ENCODE measurements at regions not wholly inside any gene's neighbourhood (a gene's known extent, or its start where the extent isn't known, plus 50 kb on each side); places are given as distances from the start of the nearest gene placed in this dataset.

DNA sequence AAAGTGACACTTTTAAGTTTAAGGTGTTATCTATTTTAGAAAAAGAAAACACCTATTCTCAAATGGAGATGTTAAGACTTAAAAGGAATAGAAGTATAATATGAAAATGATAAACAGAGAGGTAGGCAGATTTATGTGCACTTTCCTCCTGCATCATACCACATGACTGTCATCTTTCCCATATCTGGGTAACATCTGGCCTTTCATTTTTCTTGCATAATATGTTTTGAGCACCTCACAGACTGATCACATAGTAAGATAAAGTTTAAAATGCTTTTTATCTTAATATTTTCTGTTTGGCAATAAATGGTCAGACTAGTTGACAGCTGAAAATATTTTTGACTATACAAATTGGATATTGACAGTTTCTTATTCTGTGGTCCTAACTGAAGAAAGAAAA, 1852.1 kb upstream of the PIK3C3 start:
- Histone ChIP-seq H3K27ac (ENCODE audit: insufficient read depth in 1 of 2, low read depth in 1 of 2, low read length in 2 of 2, poor library complexity in 1 of 2, severe bottlenecking in 2 of 2) (no peak overlapping the region), H3K4me3 (ENCODE audit: control insufficient read depth in 1 of 7, extremely low read depth in 1 of 7, insufficient read depth in 4 of 7, low read depth in 2 of 7, low read length in 6 of 7) (no peak overlapping the region), H3K9me3 (ENCODE audit: control extremely low read depth in 1 of 5, control insufficient read depth in 4 of 5, insufficient read depth in 2 of 5, low read depth in 1 of 5, low read length in 4 of 5) (no peaks in the 10 kb centered on the region), H3K27me3 (replicated peaks in 2 of 5; ENCODE audit: control insufficient read depth in 4 of 5, insufficient read depth in 5 of 5, low read length in 4 of 5) (no peaks in the 10 kb centered on the region), H3K36me3 (ENCODE audit: control insufficient read depth in 4 of 4, insufficient read depth in 4 of 4, low read length in 3 of 4) (no peaks in the 10 kb centered on the region), H3K4me1 (ENCODE audit: control extremely low read depth in 1 of 4, control insufficient read depth in 4 of 4, insufficient read depth in 4 of 4, low read length in 3 of 4) (no peaks in the 10 kb centered on the region)
- POLR2A ChIA-PET, result no interaction called here
- CTCF ChIA-PET, result no interaction called here
- no peak for DNase-seq

DNA sequence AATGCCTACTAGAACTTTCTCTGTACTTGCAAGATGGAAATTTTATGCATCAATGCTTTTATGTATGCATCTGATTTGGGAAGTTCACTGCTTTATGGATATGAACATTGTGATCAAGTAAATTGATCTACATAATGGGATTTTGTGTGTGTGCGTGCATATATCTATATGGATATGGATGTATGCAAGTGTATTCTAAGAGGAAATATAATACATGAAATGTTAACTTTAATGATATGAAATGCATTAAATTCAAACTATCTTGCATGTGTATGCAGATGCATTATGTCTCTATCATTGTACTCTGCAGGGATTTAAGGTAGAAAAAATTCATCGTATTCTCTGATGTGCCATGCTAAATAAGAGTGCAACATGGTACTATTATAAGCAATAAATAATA, 1855.4 kb upstream of the PIK3C3 start:
- Histone ChIP-seq H3K27me3 (replicated peaks in 2 of 5; ENCODE audit: control insufficient read depth in 4 of 5, insufficient read depth in 5 of 5, low read length in 4 of 5) (no peaks in the 10 kb centered on the region), H3K4me3 (ENCODE audit: control insufficient read depth in 1 of 7, extremely low read depth in 1 of 7, insufficient read depth in 4 of 7, low read depth in 2 of 7, low read length in 6 of 7) (no peak overlapping the region), H3K4me1 (ENCODE audit: control extremely low read depth in 1 of 4, control insufficient read depth in 4 of 4, insufficient read depth in 4 of 4, low read length in 3 of 4) (no peaks in the 10 kb centered on the region), H3K36me3 (ENCODE audit: control insufficient read depth in 4 of 4, insufficient read depth in 4 of 4, low read length in 3 of 4) (no peaks in the 10 kb centered on the region), H3K27ac (ENCODE audit: insufficient read depth in 1 of 2, low read depth in 1 of 2, low read length in 2 of 2, poor library complexity in 1 of 2, severe bottlenecking in 2 of 2) (no peak overlapping the region), H3K9me3 (ENCODE audit: control extremely low read depth in 1 of 5, control insufficient read depth in 4 of 5, insufficient read depth in 2 of 5, low read depth in 1 of 5, low read length in 4 of 5) (no peaks in the 10 kb centered on the region)
- no peak for DNase-seq
- CTCF ChIA-PET, result no interaction called here
- POLR2A ChIA-PET, result no interaction called here
- no CpG with 5 or more reads among the region's 2 CpGs for WGBS (ENCODE audit: insufficient coverage)

DNA sequence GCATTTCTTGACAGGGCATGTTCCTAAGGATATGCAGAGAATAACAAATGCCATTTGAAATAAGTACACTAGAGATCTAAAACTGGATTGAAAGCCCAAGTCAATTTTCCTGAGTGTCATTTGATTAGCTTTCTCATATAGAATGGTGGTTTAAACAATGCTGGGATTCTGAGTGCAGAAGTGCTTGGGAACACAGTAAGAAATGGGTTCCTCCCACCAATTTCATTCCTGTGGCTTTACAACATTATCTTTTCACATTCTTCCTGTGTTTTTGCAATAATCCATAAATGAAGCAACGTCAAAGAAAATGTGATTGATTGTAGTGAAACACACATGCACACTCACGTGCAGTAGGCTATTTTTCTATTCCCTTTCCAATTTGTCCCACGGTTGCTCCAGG, 1858.4 kb upstream of the PIK3C3 start:
- no peaks in the 10 kb centered on the region for H3K36me3 ChIP-seq (ENCODE audit: control insufficient read depth in 4 of 4, insufficient read depth in 4 of 4, low read length in 3 of 4)
- CTCF ChIA-PET, result no interaction called here
- no peaks in the 10 kb centered on the region for H3K9me3 ChIP-seq (ENCODE audit: control extremely low read depth in 1 of 5, control insufficient read depth in 4 of 5, insufficient read depth in 2 of 5, low read depth in 1 of 5, low read length in 4 of 5)
- no peaks in the 10 kb centered on the region for H3K4me1 ChIP-seq (ENCODE audit: control extremely low read depth in 1 of 4, control insufficient read depth in 4 of 4, insufficient read depth in 4 of 4, low read length in 3 of 4)
- WGBS (ENCODE audit: insufficient coverage), result no CpG with 5 or more reads among the region's 3 CpGs
- POLR2A ChIA-PET, result no interaction called here
- H3K27me3 ChIP-seq (replicated peaks in 2 of 5; ENCODE audit: control insufficient read depth in 4 of 5, insufficient read depth in 5 of 5, low read length in 4 of 5), result peaks cover 0 to 4% (median 0%) of the 10 kb centered on the region in 5 experiments
- no peak for DNase-seq
- H3K4me3 ChIP-seq (ENCODE audit: control insufficient read depth in 1 of 7, extremely low read depth in 1 of 7, insufficient read depth in 4 of 7, low read depth in 2 of 7, low read length in 6 of 7), result no peak overlapping the region
- H3K27ac ChIP-seq (ENCODE audit: insufficient read depth in 1 of 2, low read depth in 1 of 2, low read length in 2 of 2, poor library complexity in 1 of 2, severe bottlenecking in 2 of 2), result no peak overlapping the region

DNA sequence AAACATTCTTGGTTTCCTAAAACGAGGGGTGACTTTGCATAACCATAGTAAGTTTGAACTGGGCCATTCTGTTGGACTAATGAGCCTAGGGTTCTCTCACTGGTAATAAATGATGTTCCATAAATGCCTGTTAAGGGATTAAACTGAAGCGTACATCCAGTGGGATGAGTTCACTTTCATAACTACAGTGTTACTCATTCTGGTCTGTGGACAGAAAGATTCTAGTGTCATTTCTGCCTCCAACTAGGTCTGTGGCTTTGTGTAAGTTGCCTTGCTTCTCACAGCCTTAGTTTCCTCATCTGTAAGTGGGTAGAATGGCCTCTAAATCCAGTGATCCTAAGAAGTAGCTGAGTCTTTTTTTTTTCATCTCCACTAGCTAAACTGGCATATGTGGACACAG, 1860.6 kb upstream of the PIK3C3 start:
- 70% methylated on average over 2 of the region's 2 CpGs for WGBS (ENCODE audit: insufficient coverage)
- ChIA-PET CTCF (no interaction called here), POLR2A (no interaction called here)
- Histone ChIP-seq H3K27me3 (replicated peaks in 2 of 5; ENCODE audit: control insufficient read depth in 4 of 5, insufficient read depth in 5 of 5, low read length in 4 of 5) (peaks cover 0 to 4% (median 0%) of the 10 kb centered on the region in 5 experiments), H3K4me3 (ENCODE audit: control insufficient read depth in 1 of 7, extremely low read depth in 1 of 7, insufficient read depth in 4 of 7, low read depth in 2 of 7, low read length in 6 of 7) (no peak overlapping the region), H3K36me3 (ENCODE audit: control insufficient read depth in 4 of 4, insufficient read depth in 4 of 4, low read length in 3 of 4) (no peaks in the 10 kb centered on the region), H3K9me3 (ENCODE audit: control extremely low read depth in 1 of 5, control insufficient read depth in 4 of 5, insufficient read depth in 2 of 5, low read depth in 1 of 5, low read length in 4 of 5) (no peaks in the 10 kb centered on the region), H3K27ac (ENCODE audit: insufficient read depth in 1 of 2, low read depth in 1 of 2, low read length in 2 of 2, poor library complexity in 1 of 2, severe bottlenecking in 2 of 2) (no peak overlapping the region), H3K4me1 (ENCODE audit: control extremely low read depth in 1 of 4, control insufficient read depth in 4 of 4, insufficient read depth in 4 of 4, low read length in 3 of 4) (no peaks in the 10 kb centered on the region)
- DNase-seq, result no peak

DNA sequence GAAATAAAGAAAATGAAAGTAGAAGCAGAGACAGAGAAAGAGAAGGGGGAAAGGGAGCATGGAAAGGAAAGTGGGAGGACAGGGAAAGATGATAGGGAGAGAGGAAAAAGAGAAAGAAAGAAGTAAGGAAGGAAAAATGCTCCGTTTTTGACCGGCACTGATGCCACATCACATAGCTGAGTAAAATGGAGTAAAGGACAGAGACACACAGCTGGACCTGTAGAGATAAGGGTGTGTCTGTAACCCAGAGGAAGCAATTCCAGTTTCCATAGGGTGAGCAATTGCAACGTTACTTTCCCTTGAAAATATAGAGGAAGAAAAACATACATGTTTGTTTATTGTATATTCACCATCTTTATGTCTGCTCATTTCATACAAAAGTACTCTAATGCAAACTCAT, 1866.9 kb upstream of the PIK3C3 start:
- H3K27me3 ChIP-seq (replicated peaks in 2 of 5; ENCODE audit: control insufficient read depth in 4 of 5, insufficient read depth in 5 of 5, low read length in 4 of 5), result no peaks in the 10 kb centered on the region
- no peak overlapping the region for H3K4me3 ChIP-seq (ENCODE audit: control insufficient read depth in 1 of 7, extremely low read depth in 1 of 7, insufficient read depth in 4 of 7, low read depth in 2 of 7, low read length in 6 of 7)
- no peaks in the 10 kb centered on the region for H3K4me1 ChIP-seq (ENCODE audit: control extremely low read depth in 1 of 4, control insufficient read depth in 4 of 4, insufficient read depth in 4 of 4, low read length in 3 of 4)
- 93% methylated on average over 2 of the region's 3 CpGs for WGBS (ENCODE audit: insufficient coverage)
- ChIA-PET POLR2A (no interaction called here), CTCF (no interaction called here)
- no peaks in the 10 kb centered on the region for H3K36me3 ChIP-seq (ENCODE audit: control insufficient read depth in 4 of 4, insufficient read depth in 4 of 4, low read length in 3 of 4)
- peaks cover 0 to 1% (median 0%) of the 10 kb centered on the region in 5 experiments for H3K9me3 ChIP-seq (ENCODE audit: control extremely low read depth in 1 of 5, control insufficient read depth in 4 of 5, insufficient read depth in 2 of 5, low read depth in 1 of 5, low read length in 4 of 5)
- no peak overlapping the region for H3K27ac ChIP-seq (ENCODE audit: insufficient read depth in 1 of 2, low read depth in 1 of 2, low read length in 2 of 2, poor library complexity in 1 of 2, severe bottlenecking in 2 of 2)
- DNase-seq, result no peak

DNA sequence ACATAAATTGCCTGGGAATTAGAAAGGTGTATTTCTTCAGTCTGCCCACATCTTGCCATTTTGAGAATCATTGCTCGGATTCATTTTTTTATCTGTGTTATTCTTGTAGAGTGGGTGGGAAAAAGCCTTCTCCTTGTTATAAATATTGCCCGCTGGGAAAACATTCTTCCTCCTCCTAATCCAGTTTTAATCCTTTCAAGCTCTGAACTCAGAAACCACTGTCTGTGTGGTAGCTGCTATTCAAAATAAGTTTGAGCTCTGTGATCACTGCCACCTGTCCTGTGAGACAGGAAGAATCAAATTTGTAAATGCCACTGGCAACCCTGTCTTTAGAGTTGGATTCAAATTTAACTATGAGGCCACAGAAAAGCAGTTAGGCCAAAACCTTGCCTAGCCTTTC, 1875.2 kb upstream of the PIK3C3 start:
- no peak overlapping the region for H3K27ac ChIP-seq (ENCODE audit: insufficient read depth in 1 of 2, low read depth in 1 of 2, low read length in 2 of 2, poor library complexity in 1 of 2, severe bottlenecking in 2 of 2)
- H3K9me3 ChIP-seq (ENCODE audit: control extremely low read depth in 1 of 5, control insufficient read depth in 4 of 5, insufficient read depth in 2 of 5, low read depth in 1 of 5, low read length in 4 of 5), result no peaks in the 10 kb centered on the region
- no peaks in the 10 kb centered on the region for H3K36me3 ChIP-seq (ENCODE audit: control insufficient read depth in 4 of 4, insufficient read depth in 4 of 4, low read length in 3 of 4)
- peaks cover 0 to 3% (median 0%) of the 10 kb centered on the region in 5 experiments for H3K27me3 ChIP-seq (replicated peaks in 2 of 5; ENCODE audit: control insufficient read depth in 4 of 5, insufficient read depth in 5 of 5, low read length in 4 of 5)
- ChIA-PET CTCF (no interaction called here), POLR2A (no interaction called here)
- no CpG with 5 or more reads among the region's 2 CpGs for WGBS (ENCODE audit: insufficient coverage)
- DNase-seq, result no peak
- no peaks in the 10 kb centered on the region for H3K4me1 ChIP-seq (ENCODE audit: control extremely low read depth in 1 of 4, control insufficient read depth in 4 of 4, insufficient read depth in 4 of 4, low read length in 3 of 4)
- no peak overlapping the region for H3K4me3 ChIP-seq (ENCODE audit: control insufficient read depth in 1 of 7, extremely low read depth in 1 of 7, insufficient read depth in 4 of 7, low read depth in 2 of 7, low read length in 6 of 7)

DNA sequence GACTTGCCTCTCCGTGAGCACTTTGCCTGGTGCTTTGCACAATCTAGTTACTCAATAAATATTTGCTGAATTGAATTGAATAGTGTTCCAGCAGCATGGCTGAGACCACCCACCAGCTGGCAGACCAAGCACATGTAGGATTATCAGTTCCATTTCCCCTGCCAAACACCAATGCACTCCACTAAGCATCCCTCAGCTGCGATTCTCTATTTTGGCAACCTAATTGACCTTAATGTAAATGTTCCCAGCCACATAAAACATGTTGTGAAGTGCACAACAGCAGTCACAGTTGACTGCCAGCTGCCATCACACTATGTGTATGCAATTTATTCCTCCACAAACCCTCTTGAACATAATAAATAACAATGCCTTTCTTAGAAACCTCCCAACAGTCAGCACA, 1879.4 kb upstream of the PIK3C3 start:
- no peak overlapping the region for H3K27ac ChIP-seq (ENCODE audit: insufficient read depth in 1 of 2, low read depth in 1 of 2, low read length in 2 of 2, poor library complexity in 1 of 2, severe bottlenecking in 2 of 2)
- WGBS (ENCODE audit: insufficient coverage), result 100% methylated on average over 1 of the region's 2 CpGs
- POLR2A ChIA-PET, result no interaction called here

DNA sequence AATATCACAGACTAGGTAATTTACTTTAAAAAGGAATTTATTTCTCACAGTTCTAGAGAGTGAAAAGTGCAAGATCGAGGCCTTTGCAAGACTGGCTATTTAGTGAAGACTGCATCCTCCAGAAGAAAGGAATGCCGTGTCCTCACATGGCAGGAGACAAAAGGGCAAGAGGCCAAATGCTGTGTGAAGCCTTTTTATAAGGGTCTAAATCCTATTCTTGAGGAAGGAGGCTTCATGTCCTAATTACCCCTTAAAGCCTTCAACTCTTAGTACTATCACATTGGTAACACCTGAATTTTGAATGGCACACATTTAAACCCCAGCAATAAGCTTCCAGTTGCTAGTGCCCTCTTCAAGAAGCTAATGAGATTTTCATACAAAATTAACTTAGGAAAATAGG, 1882.3 kb upstream of the PIK3C3 start:
- POLR2A ChIA-PET, result no interaction called here
- no peaks in the 10 kb centered on the region for H3K27me3 ChIP-seq (replicated peaks in 2 of 5; ENCODE audit: control insufficient read depth in 4 of 5, insufficient read depth in 5 of 5, low read length in 4 of 5)
- H3K27ac ChIP-seq (ENCODE audit: insufficient read depth in 1 of 2, low read depth in 1 of 2, low read length in 2 of 2, poor library complexity in 1 of 2, severe bottlenecking in 2 of 2), result no peak overlapping the region
- H3K36me3 ChIP-seq (ENCODE audit: control insufficient read depth in 4 of 4, insufficient read depth in 4 of 4, low read length in 3 of 4), result no peaks in the 10 kb centered on the region
- no peaks in the 10 kb centered on the region for H3K9me3 ChIP-seq (ENCODE audit: control extremely low read depth in 1 of 5, control insufficient read depth in 4 of 5, insufficient read depth in 2 of 5, low read depth in 1 of 5, low read length in 4 of 5)
- no peaks in the 10 kb centered on the region for H3K4me1 ChIP-seq (ENCODE audit: control extremely low read depth in 1 of 4, control insufficient read depth in 4 of 4, insufficient read depth in 4 of 4, low read length in 3 of 4)
- H3K4me3 ChIP-seq (ENCODE audit: control insufficient read depth in 1 of 7, extremely low read depth in 1 of 7, insufficient read depth in 4 of 7, low read depth in 2 of 7, low read length in 6 of 7), result no peak overlapping the region
- 83% methylated on average over 2 of the region's 2 CpGs for WGBS (ENCODE audit: insufficient coverage)
- no peak for DNase-seq
- CTCF ChIA-PET, result no interaction called here

More for the DNA sequence above, 1879.4 kb upstream of the PIK3C3 start:
- H3K36me3 ChIP-seq (ENCODE audit: control insufficient read depth in 4 of 4, insufficient read depth in 4 of 4, low read length in 3 of 4), result no peaks in the 10 kb centered on the region
- H3K9me3 ChIP-seq (ENCODE audit: control extremely low read depth in 1 of 5, control insufficient read depth in 4 of 5, insufficient read depth in 2 of 5, low read depth in 1 of 5, low read length in 4 of 5), result no peaks in the 10 kb centered on the region
- no peaks in the 10 kb centered on the region for H3K4me1 ChIP-seq (ENCODE audit: control extremely low read depth in 1 of 4, control insufficient read depth in 4 of 4, insufficient read depth in 4 of 4, low read length in 3 of 4)
- H3K4me3 ChIP-seq (ENCODE audit: control insufficient read depth in 1 of 7, extremely low read depth in 1 of 7, insufficient read depth in 4 of 7, low read depth in 2 of 7, low read length in 6 of 7), result no peak overlapping the region
- DNase-seq, result no peak
- CTCF ChIA-PET, result no interaction called here
- H3K27me3 ChIP-seq (replicated peaks in 2 of 5; ENCODE audit: control insufficient read depth in 4 of 5, insufficient read depth in 5 of 5, low read length in 4 of 5), result peaks cover 0 to 3% (median 0%) of the 10 kb centered on the region in 5 experiments
